HPDE6-E6E7 (cell line): ENCODE measurements at regions not wholly inside any gene's neighbourhood (a gene's known extent, or its start where the extent isn't known, plus 50 kb on each side); places are given as distances from the start of the nearest gene placed in this dataset.
"Not testable (repeated sequence)": the region's sequence is repeated elsewhere in the genome, so short reads cannot be mapped to it uniquely, and the experiment has no call there.

ENCODE experiments used
- DNase-seq: peaks from one replicate; pipeline ENCODE4 v3.0.0; 2011; ENCODE audit warnings: missing footprints; ENCODE audit errors: extremely low spot score

- no peak for DNase-seq
Observed at GRCh38 chr1:22196041-22196440, 53.1 kb upstream of the WNT4 start.

DNA sequence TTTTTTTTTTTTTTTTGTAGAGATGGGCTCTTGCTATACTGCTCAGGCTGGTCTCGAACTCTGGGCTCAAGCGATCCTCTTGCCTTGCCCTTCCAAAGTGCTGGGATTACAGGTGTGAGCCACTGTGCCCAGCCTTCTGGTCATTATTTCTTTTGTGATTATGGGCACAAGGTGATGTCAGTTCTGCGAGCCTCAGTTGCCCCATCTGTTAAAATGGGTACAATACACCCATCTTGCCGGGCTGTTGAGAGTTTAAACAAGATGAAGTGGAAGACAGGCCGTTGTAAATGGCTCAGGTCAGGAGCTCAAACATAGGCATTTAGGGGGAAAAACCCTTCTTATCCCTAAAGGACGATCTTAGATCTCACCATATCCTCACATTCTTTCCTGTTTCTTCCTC, 53.7 kb upstream of the WNT4 start:
- no peak for DNase-seq

- DNase-seq: no peak
Observed at GRCh38 chr1:22197644-22198043, 54.7 kb upstream of the WNT4 start.

- DNase-seq: no peak
Observed at GRCh38 chr1:22201023-22201422, 58.1 kb upstream of the WNT4 start.

DNA sequence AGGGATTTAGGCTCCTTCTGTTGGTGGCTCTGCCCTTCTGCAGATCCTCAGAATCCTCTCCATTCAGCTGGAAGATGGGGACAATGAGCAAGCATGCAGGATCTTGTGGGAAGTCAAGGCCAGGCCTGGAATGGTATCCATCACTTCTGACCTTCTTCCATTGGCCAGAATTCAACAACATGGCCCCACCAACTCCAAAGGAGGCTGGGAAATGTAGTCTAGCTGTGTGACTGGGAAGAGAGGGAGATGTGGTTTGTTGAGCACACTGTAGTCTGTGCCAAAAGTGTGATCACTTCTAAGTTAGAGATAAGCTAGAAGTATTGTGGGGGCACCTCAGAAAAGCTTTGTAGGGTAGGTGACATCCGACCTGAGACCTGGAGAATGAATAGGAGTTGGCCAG, 60.4 kb upstream of the WNT4 start:
- no peak for DNase-seq

DNA sequence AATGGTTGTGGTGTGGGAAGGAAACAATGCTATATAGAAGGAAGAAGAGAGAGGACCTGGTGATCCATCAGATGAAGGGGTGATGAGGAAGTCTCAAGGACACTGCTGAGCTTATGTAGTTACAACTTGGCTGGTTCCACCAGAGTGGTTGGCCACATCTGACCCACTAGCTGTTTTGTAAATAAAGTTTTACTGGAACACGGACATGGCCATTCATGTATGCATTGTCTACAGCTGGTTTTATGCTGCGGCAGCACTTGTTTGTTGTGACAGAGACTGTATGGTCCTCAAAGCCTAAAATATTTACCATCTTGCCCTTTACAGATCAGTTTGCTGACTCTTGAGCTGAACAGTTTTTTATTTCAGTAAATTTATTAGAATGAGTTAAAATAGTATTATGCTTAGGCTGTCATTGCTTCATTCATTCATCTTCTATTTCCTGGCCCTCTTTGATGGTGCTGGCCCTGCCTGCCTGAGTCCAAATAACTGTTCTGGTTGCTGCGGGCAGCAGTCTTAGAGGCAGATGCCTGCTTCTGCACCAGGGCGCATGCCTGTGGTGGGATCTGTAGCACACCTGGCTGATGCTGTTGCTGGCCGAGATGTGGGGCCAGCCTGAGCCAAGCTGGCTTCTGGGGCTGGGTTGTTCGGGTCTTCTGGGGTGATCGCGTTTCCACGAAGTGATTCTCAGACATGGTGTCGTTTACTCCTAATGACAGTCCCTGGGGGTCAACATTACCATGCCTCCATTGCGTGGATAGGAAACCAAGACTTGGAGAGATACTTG, 61.4 kb upstream of the WNT4 start:
- no peak for DNase-seq

GRCh38 chr1:22204989-22205913, 62.4 kb upstream of the WNT4 start:
- DNase-seq: no peak

DNA sequence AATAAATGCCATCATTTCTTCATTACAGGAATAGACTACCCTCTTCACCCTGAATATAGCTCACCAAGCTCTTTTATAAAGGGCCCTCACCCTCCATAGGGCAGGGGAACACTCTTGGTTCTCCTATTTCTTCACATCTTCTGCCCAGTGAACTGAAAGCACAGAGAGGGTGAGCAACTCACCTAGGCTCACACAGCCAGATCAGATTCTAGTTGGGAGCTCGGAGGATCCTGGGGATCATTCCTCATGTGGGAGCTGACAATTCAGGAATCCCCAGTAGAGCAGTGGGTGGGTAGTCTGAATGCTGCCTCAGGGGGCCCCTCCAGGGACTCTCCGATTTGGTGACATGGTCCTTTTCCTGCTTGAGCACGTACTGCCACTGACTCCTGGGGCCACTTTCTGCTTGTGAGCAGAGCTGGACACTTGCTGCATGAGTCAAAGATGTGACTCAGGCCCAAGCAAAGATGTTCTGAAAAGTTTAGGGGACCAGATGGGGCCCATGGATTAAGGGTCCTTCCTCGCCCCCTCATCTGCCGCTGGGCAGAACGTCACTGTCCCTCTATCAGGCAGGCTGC, 63.7 kb upstream of the WNT4 start:
- DNase-seq: no peak

GRCh38 chr1:22207511-22208267, 64.8 kb upstream of the WNT4 start:
- DNase-seq: no peak

GRCh38 chr1:22208268-22208972, 65.5 kb upstream of the WNT4 start:
- no peak for DNase-seq

DNA sequence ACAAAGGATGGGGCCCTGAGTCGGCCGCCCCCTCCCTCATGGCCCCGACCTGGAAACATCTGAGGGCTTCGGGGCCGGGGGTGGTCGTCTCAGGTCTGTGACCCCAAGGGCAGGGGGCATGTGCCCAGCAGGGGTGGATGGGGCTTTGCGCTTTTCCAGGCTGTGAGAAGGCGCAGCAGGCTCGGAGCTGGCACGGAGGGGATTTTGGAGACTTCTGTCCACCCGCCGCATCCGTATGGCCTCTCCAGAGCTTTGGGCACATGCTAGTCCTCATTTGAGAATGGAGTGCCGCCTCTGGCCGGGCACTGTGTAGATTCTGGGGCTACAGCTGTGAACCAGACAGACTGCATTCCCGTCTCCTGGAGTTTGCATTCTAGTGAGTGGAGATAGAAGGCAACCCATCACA, 66.1 kb upstream of the WNT4 start:
- no peak for DNase-seq

DNA sequence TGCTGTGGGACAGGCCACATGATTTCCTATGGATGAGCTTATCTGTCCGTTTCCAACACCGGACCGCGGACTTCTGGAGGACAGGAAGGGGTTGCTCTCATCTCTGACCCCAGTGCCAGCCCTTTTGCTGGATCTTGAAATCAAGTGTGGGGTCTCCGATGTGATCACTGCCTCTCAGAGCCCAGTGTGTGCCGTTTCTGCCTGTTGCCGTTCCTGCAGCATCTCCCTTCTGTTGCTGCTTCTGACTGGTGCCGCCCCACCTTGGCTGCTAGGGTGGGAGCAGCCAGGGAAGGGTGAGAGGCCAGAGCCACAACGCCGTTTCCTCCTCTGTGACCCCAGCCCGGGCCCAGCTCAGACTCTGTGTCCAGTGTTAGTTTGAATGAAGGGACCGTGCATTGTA, 67.3 kb upstream of the WNT4 start:
- DNase-seq: no peak

GRCh38 chr1:22210636-22211035, 67.7 kb upstream of the WNT4 start:
- DNase-seq: no peak

- DNase-seq: not testable (repeated sequence)
Observed at GRCh38 chr1:22211459-22211858, 68.6 kb upstream of the WNT4 start.

DNA sequence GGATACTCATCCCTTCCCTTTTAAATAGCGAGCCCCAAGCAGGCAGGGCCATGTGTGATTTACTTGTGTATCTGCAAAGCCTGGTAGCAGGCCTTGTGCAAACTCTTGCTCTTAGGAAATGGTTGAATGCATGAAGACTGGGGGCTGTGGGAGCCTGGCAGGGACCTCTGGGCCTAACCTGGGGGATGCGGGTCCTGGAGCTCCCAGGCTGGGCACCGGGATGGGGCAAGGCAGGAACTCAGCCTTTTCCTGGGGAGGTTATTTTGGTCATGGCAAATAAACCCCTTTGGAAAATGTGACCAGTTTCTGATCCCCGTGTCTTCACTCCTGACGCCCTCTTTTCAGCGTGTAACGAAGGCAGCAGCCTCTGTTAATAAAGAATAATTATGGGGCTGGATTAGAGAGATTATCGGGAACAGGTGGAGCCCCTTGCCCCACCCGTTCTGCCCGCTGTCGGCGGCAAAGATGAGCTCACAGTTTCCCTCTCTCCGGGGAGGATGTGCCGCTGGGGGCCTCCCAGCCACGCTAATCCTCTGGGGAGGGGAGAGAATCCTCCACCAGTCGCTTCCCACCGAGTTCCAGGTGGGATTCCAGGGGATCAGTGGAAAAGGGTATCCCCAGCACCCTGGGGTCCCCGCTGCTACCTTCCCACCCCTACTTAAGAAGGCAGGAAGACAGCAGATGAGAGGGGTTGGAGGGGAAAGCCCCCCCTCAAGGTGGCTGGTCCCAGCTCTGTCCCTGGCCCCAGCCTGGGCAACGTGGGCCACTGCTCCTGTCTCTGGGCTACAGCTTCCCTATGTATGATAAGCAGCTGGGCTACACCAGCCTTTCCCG, 69.7 kb upstream of the WNT4 start:
- no peak for DNase-seq

DNA sequence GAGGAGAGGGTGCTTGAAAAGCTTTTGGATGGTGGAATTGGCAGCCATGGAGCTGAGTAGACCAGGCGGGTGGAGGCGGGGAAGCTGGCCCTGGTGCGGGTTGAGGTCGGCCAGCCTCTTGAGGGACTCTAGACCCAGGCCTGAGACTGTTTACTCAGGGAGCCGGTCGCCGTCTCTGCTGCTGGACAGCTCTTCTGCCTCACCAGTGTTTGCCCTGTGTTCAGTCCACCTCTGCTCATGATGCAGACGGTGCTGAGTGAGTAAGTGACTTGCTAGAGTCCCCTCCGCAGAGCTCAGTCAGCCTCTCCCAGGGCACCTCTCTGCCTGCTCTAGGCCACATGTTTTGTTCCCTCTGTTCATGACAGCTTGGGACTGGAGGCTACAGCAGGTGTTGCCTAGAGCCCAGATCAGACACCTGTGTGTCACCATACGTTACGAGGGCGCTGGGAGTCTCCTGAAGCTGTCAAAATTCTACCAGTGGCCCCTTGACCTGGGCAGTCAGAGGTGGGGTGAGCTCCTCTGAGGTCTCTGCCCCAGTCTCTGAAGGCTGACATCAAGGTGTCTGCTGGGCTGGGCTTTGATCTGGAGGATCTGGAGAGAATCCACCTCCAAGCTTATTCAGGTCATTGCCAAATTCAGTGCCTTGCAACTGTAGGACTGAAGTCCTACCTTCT, 73.5 kb upstream of the WNT4 start:
- DNase-seq: no peak

- DNase-seq: no peak
Observed at GRCh38 chr1:22216966-22217365, 74.1 kb upstream of the WNT4 start.

GRCh38 chr1:22217811-22218460, 75.0 kb upstream of the WNT4 start:
- no peak for DNase-seq

- no peak for DNase-seq
Observed at GRCh38 chr1:22218618-22219250, 75.8 kb upstream of the WNT4 start.
